ENCODE measurements at regions not wholly inside any gene's neighbourhood (a gene's known extent, or its start where the extent isn't known, plus 50 kb on each side); places are given as distances from the start of the nearest gene placed in this dataset.

GRCh38 chr7:156049366-156049765 lies 237.1 kb upstream of the SHH start:
- TF ChIP-seq CTCF (IDR thresholded peaks at IDR 0.05; ENCODE audit: extremely low read depth in 1 of 2, insufficient read depth in 1 of 2, low read depth in 1 of 2, low read length in 2 of 2) (no peak), FOS (IDR thresholded peaks at IDR 0.05; ENCODE audit: borderline replicate concordance, insufficient read depth, low read length) (no peak), POLR2A (IDR thresholded peaks at IDR 0.05; ENCODE audit: low read depth, low read length) (no peak), POLR2AphosphoS5 (IDR thresholded peaks at IDR 0.05; ENCODE audit: insufficient read depth, low read depth, low read length) (no peak), MAX (IDR thresholded peaks at IDR 0.05; ENCODE audit: insufficient read depth, insufficient read length) (no peak), EZH2 (IDR thresholded peaks at IDR 0.05; ENCODE audit: borderline replicate concordance, low read depth, low read length, severe bottlenecking) (no peak), JUN (IDR thresholded peaks at IDR 0.05; ENCODE audit: borderline replicate concordance, insufficient read depth, insufficient read length, low read depth) (no peak), GATA2 (IDR thresholded peaks at IDR 0.05; ENCODE audit: insufficient read depth, insufficient read length, low read depth, low read length) (no peak)
